ENCODE measurements at regions not wholly inside any gene's neighbourhood (a gene's known extent, or its start where the extent isn't known, plus 50 kb on each side); places are given as distances from the start of the nearest gene placed in this dataset.
"Not testable (repeated sequence)": the region's sequence is repeated elsewhere in the genome, so short reads cannot be mapped to it uniquely, and the experiment has no call there.

DNA sequence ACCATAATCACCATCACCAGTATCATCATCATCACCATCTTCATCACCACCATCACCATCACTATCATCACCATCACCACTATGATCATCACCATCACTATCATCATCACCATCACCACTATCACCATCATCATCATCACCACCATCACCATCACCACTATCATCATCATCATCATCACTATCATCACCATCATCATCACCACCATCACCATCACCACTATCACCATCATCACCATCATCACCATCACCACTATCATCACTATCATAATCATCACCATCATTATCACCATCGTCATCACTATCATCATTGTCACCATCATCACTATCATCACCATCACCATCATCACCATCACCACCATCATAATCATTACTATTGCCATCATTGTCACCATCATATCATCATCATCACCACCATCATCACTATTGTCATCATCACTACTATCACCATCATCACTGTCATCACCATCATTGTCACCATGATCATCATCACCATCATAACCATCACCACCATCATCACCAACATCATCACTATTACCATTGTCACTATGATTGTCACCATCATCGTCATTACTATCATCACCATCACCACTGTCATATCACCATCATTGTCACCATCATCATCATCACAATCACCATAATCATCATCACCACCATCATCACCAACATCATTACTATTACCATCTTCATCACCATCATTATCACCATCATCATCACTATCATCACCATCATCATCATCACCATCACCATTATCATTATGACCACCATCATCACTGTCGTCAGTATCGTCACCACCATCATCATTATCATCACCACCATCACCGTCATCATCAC, 154.7 kb downstream of the ACTR3B start:
- TF ChIP-seq, protein P1, sequence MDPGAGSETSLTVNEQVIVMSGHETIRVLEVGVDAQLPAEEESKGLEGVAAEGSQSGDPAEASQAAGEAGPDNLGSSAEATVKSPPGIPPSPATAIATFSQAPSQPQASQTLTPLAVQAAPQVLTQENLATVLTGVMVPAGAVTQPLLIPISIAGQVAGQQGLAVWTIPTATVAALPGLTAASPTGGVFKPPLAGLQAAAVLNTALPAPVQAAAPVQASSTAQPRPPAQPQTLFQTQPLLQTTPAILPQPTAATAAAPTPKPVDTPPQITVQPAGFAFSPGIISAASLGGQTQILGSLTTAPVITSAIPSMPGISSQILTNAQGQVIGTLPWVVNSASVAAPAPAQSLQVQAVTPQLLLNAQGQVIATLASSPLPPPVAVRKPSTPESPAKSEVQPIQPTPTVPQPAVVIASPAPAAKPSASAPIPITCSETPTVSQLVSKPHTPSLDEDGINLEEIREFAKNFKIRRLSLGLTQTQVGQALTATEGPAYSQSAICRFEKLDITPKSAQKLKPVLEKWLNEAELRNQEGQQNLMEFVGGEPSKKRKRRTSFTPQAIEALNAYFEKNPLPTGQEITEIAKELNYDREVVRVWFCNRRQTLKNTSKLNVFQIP (CRISPR knock-in tag; IDR thresholded peaks at IDR 0.05; ENCODE audit: borderline replicate concordance, low read depth) = no peak
- TF ChIP-seq, protein P2, sequence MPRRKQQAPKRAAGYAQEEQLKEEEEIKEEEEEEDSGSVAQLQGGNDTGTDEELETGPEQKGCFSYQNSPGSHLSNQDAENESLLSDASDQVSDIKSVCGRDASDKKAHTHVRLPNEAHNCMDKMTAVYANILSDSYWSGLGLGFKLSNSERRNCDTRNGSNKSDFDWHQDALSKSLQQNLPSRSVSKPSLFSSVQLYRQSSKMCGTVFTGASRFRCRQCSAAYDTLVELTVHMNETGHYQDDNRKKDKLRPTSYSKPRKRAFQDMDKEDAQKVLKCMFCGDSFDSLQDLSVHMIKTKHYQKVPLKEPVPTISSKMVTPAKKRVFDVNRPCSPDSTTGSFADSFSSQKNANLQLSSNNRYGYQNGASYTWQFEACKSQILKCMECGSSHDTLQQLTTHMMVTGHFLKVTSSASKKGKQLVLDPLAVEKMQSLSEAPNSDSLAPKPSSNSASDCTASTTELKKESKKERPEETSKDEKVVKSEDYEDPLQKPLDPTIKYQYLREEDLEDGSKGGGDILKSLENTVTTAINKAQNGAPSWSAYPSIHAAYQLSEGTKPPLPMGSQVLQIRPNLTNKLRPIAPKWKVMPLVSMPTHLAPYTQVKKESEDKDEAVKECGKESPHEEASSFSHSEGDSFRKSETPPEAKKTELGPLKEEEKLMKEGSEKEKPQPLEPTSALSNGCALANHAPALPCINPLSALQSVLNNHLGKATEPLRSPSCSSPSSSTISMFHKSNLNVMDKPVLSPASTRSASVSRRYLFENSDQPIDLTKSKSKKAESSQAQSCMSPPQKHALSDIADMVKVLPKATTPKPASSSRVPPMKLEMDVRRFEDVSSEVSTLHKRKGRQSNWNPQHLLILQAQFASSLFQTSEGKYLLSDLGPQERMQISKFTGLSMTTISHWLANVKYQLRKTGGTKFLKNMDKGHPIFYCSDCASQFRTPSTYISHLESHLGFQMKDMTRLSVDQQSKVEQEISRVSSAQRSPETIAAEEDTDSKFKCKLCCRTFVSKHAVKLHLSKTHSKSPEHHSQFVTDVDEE (CRISPR knock-in tag; IDR thresholded peaks at IDR 0.05) = no peak
- TF ChIP-seq ESRRG (CRISPR knock-in tag; IDR thresholded peaks at IDR 0.05) (no peak), SNAI2 (CRISPR knock-in tag; IDR thresholded peaks at IDR 0.05) (no peak), ZNF565 (CRISPR knock-in tag; conservative IDR thresholded peaks at IDR 0.05; ENCODE audit: low read depth) (no peak), ZC3H10 (CRISPR knock-in tag; IDR thresholded peaks at IDR 0.05) (no peak), ISL1 (CRISPR knock-in tag; IDR thresholded peaks at IDR 0.05) (no peak), CSDC2 (CRISPR knock-in tag; IDR thresholded peaks at IDR 0.05) (no peak)
- TF ChIP-seq, protein P3, sequence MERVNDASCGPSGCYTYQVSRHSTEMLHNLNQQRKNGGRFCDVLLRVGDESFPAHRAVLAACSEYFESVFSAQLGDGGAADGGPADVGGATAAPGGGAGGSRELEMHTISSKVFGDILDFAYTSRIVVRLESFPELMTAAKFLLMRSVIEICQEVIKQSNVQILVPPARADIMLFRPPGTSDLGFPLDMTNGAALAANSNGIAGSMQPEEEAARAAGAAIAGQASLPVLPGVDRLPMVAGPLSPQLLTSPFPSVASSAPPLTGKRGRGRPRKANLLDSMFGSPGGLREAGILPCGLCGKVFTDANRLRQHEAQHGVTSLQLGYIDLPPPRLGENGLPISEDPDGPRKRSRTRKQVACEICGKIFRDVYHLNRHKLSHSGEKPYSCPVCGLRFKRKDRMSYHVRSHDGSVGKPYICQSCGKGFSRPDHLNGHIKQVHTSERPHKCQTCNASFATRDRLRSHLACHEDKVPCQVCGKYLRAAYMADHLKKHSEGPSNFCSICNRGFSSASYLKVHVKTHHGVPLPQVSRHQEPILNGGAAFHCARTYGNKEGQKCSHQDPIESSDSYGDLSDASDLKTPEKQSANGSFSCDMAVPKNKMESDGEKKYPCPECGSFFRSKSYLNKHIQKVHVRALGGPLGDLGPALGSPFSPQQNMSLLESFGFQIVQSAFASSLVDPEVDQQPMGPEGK (CRISPR knock-in tag; IDR thresholded peaks at IDR 0.05; ENCODE audit: borderline replicate concordance) = no peak
- no peak for ATAC-seq

DNA sequence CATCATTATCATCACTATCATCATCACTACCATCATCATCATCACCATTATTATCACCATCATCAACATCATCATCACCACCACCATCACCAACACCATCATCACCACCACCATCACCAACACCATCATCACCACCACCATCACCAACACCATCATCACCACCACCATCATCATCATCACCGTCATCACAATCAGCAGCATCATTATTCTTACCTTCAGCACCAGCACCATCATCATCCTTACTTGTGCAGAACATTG, 155.2 kb downstream of the ACTR3B start:
- not testable (repeated sequence) for ATAC-seq

DNA sequence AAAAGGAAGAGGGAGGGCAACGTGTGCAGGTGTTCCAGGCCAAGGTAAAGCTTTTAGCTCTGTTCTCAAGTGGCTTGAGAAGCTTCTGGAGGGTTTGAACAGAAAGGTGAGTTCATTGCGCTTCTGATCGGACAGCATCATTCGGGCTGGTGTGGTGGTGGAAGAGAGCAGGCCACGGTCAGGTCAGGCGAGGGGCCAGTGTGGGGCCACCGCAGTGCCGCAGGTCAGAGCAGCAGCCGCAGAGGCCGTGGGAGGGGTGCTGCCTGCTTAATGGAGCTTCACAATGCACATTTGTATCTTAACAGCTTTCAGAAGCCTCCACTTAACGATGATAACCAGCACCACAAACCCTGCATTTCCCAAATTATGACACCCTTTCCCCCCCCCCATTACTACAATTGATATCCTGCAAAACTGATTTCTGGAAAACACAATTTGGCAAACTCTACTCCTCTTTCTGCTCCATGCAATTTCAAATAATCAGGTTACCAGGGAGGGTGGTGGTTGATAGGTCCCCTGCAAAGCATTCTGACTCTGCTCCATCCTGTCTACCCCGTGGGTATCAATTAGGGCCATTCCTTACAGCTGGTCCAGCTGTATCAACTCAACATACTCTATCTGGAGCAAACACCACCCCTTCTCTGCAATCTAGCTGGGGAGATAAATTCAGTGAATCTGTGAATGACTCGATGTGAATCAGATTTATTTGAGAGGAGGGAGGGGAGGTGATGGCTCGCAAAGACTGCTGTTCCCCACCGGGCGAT, 162.9 kb downstream of the ACTR3B start:
- no peak for TF ChIP-seq ZFP3 (CRISPR knock-in tag; IDR thresholded peaks at IDR 0.05)
- peak; percentile 33; the same call in 1 of the 2 replicates for TF ChIP-seq TCF4 (CRISPR knock-in tag; IDR thresholded peaks at IDR 0.05; ENCODE audit: borderline replicate concordance)
- no peak; the same call in 2 of the 3 replicates for ATAC-seq

DNA sequence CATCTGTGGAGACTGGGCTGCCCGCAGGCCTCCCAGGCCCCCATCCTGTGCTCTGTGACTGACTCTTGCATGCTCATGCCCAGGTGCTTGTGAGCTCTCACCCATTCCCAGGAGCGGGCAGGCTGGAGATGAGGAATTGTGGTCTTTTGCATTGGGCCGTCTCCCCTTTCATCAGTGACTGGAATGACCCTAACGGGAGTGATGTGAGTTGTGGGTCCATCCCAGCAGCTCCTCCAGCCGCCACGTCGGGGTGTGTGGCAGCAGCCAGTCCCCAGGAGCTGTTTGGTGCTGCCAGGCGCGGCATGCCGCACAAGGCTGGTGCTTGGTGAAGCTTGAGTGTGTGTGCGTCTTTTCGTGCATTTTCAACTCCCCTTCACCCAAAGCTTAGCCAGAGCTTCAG, 164.2 kb downstream of the ACTR3B start:
- TF ChIP-seq ZNF8 (CRISPR knock-in tag; IDR thresholded peaks at IDR 0.05) (no peak), ZC3H10 (CRISPR knock-in tag; IDR thresholded peaks at IDR 0.05) (no peak), ARNTL (CRISPR knock-in tag; IDR thresholded peaks at IDR 0.05; ENCODE audit: borderline replicate concordance, low read depth) (no peak)
- ATAC-seq = no peak

DNA sequence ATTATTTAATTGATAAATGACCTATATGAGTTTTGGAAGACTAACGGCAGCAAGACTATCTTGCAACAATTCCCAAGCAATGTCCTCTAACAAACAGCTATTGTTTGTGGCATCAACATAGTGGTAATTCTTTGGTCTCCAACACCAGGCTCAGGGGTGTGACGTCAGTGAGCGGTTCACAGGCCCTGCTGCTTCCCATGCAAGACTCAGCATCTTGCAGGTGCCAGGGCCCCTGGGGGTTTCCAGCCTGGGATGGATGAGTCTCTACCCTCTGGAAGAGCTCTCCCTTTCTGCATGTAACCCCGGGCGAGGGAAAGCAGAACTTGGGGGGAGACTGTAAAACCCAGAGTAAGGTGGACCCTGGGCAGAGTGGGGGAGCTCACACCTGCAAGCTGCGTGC, 164.7 kb downstream of the ACTR3B start:
- ATAC-seq = no peak
- TF ChIP-seq ZNF70 (CRISPR knock-in tag; IDR thresholded peaks at IDR 0.05) (no peak), ZC3H10 (CRISPR knock-in tag; IDR thresholded peaks at IDR 0.05) (no peak), TCF4 (CRISPR knock-in tag; IDR thresholded peaks at IDR 0.05; ENCODE audit: borderline replicate concordance) (no peak), ZFP3 (CRISPR knock-in tag; IDR thresholded peaks at IDR 0.05) (no peak), SNAI2 (CRISPR knock-in tag; IDR thresholded peaks at IDR 0.05) (no peak), RARB (CRISPR knock-in tag; IDR thresholded peaks at IDR 0.05) (no peak), ESRRG (CRISPR knock-in tag; IDR thresholded peaks at IDR 0.05) (no peak), ZNF565 (CRISPR knock-in tag; conservative IDR thresholded peaks at IDR 0.05; ENCODE audit: low read depth) (no peak), OSR1 (CRISPR knock-in tag; IDR thresholded peaks at IDR 0.05) (no peak), ARNTL (CRISPR knock-in tag; IDR thresholded peaks at IDR 0.05; ENCODE audit: borderline replicate concordance, low read depth) (no peak), BACH2 (CRISPR knock-in tag; IDR thresholded peaks at IDR 0.05; ENCODE audit: borderline replicate concordance) (no peak)
- TF ChIP-seq, protein P2 (CRISPR knock-in tag; IDR thresholded peaks at IDR 0.05) = no peak
- TF ChIP-seq, protein P1 (CRISPR knock-in tag; IDR thresholded peaks at IDR 0.05; ENCODE audit: borderline replicate concordance, low read depth) = no peak
- TF ChIP-seq, protein P4, sequence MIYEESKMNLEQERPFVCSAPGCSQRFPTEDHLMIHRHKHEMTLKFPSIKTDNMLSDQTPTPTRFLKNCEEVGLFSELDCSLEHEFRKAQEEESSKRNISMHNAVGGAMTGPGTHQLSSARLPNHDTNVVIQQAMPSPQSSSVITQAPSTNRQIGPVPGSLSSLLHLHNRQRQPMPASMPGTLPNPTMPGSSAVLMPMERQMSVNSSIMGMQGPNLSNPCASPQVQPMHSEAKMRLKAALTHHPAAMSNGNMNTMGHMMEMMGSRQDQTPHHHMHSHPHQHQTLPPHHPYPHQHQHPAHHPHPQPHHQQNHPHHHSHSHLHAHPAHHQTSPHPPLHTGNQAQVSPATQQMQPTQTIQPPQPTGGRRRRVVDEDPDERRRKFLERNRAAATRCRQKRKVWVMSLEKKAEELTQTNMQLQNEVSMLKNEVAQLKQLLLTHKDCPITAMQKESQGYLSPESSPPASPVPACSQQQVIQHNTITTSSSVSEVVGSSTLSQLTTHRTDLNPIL (CRISPR knock-in tag; IDR thresholded peaks at IDR 0.05; ENCODE audit: low read depth) = no peak

Measured in SK-N-SH treated with all-trans-retinoic acid at 6 μM for 48 hours (cell line).